B cell (primary cell): ENCODE measurements at regions not wholly inside any gene's neighbourhood (a gene's known extent, or its start where the extent isn't known, plus 50 kb on each side); places are given as distances from the start of the nearest gene placed in this dataset.

ENCODE experiments used
- EZH2 ChIP-seq: IDR thresholded peaks from 2 replicates; pipeline ENCODE4 v1.6.1; 2012; ENCODE audit warnings: borderline replicate concordance, low read depth, mild to moderate bottlenecking, moderate library complexity, low read length; ENCODE audit not compliant: insufficient read depth, poor library complexity, severe bottlenecking
- TF ChIP-seq, protein P1 (sequence below): fragments of 200-600 bp; IDR thresholded peaks from one replicate; pipeline ENCODE4 v1.8.0; 2022; ENCODE audit warnings: antibody characterized with exemption, mild to moderate bottlenecking

GRCh38 chr3:28726840-28727239 lies 378.2 kb upstream of the AZI2 start:
- TF ChIP-seq, protein P1, sequence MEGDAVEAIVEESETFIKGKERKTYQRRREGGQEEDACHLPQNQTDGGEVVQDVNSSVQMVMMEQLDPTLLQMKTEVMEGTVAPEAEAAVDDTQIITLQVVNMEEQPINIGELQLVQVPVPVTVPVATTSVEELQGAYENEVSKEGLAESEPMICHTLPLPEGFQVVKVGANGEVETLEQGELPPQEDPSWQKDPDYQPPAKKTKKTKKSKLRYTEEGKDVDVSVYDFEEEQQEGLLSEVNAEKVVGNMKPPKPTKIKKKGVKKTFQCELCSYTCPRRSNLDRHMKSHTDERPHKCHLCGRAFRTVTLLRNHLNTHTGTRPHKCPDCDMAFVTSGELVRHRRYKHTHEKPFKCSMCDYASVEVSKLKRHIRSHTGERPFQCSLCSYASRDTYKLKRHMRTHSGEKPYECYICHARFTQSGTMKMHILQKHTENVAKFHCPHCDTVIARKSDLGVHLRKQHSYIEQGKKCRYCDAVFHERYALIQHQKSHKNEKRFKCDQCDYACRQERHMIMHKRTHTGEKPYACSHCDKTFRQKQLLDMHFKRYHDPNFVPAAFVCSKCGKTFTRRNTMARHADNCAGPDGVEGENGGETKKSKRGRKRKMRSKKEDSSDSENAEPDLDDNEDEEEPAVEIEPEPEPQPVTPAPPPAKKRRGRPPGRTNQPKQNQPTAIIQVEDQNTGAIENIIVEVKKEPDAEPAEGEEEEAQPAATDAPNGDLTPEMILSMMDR: no peak
- TF ChIP-seq EZH2: no peak
